Uterus (tissue), 2 donors: ENCODE measurements at regions not wholly inside any gene's neighbourhood (a gene's known extent, or its start where the extent isn't known, plus 50 kb on each side); places are given as distances from the start of the nearest gene placed in this dataset.

ENCODE experiments used
- POLR2A ChIP-seq, 2 donors: fragments of 450-650 bp; IDR thresholded peaks; one replicate each; pipeline ENCODE4 v1.6.1; 2016; ENCODE audit warnings: antibody characterized with exemption in 2 of 2, mild to moderate bottlenecking in 1 of 2, moderate library complexity in 1 of 2
- TF ChIP-seq, protein P1 (sequence below), 4 experiments: fragments of 200-600 bp in 2 of 4; fragments of 450-650 bp in 2 of 4; sonication (generic) in 2 of 4; IDR thresholded peaks; one replicate each; pipeline ENCODE4 v1.5.1; 2016 to 2019; ENCODE audit warnings: antibody characterized with exemption in 4 of 4, mild to moderate bottlenecking in 2 of 4, moderate library complexity in 1 of 4

DNA sequence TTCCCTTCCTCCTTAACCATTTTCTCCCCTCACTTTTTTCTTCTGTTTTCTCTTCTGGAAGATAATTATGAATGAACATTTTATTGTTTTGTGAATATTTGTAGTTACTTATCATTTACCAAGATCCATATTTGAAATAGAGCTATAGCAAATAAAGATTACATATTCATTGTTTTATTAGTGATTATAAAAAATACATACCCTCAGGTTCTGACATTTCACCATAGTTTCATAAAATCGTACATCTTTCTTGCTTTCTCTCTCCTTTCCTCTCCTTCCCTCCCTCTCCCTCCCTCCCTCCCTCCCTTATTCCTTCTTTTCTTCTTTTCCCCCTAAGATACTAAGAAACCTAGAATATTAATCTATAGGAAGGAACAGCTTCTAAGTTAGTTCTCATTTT, 410.9 kb upstream of the GOLIM4 start:
- TF ChIP-seq, protein P1, sequence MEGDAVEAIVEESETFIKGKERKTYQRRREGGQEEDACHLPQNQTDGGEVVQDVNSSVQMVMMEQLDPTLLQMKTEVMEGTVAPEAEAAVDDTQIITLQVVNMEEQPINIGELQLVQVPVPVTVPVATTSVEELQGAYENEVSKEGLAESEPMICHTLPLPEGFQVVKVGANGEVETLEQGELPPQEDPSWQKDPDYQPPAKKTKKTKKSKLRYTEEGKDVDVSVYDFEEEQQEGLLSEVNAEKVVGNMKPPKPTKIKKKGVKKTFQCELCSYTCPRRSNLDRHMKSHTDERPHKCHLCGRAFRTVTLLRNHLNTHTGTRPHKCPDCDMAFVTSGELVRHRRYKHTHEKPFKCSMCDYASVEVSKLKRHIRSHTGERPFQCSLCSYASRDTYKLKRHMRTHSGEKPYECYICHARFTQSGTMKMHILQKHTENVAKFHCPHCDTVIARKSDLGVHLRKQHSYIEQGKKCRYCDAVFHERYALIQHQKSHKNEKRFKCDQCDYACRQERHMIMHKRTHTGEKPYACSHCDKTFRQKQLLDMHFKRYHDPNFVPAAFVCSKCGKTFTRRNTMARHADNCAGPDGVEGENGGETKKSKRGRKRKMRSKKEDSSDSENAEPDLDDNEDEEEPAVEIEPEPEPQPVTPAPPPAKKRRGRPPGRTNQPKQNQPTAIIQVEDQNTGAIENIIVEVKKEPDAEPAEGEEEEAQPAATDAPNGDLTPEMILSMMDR (IDR thresholded peaks at IDR 0.05): no peak
- TF ChIP-seq POLR2A (IDR thresholded peaks at IDR 0.05): no peak
